GM18519 (cell line): ENCODE measurements at regions not wholly inside any gene's neighbourhood (a gene's known extent, or its start where the extent isn't known, plus 50 kb on each side); places are given as distances from the start of the nearest gene placed in this dataset.

ENCODE experiments used
- ATAC-seq: cut with Tn5 transposase; IDR thresholded peaks from one replicate; pipeline ENCODE4 v1.9.1; 2021; ENCODE audit warnings: mild to moderate bottlenecking, moderate library complexity; ENCODE audit not compliant: unreplicated experiment, low FRiP score

DNA sequence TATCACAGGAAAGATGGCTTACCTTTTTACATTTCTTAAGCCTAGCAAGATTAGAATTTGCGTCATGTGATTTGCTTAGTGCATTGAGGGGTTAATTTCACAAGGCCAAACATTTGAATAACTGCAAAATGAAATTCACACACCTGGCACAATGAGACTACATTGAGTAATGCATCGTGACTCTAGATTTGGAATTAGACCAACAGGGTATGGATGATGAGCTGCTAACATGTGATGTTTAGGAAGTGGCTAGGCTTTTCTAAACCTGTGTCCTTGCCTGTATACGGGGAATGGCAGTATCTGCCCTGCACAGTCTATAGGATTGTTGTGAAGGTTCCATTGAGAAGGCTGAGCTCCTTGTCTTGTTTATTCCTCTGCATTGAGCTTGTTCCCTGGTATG, 160.1 kb downstream of the MFSD1 start:
- ATAC-seq, result no peak

DNA sequence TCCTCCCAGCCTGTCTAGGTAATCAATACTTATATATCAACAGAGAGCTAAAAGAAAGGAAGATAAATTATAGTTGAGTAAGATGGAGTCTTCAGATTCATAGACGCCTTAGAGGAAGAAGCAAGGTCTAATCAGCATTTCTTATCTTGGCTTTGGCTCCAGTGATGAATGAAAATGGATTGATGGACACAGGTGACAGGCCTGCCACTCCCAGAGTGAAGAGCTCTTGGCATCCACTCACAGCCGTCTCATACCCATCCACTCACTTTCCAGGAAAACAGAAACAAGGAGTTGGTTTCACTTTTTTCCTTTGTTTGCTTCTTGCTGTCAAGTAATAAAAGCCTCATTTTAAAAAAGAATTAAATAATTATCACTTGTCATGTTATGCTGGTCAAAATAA, 168.2 kb downstream of the MFSD1 start:
- no peak for ATAC-seq

DNA sequence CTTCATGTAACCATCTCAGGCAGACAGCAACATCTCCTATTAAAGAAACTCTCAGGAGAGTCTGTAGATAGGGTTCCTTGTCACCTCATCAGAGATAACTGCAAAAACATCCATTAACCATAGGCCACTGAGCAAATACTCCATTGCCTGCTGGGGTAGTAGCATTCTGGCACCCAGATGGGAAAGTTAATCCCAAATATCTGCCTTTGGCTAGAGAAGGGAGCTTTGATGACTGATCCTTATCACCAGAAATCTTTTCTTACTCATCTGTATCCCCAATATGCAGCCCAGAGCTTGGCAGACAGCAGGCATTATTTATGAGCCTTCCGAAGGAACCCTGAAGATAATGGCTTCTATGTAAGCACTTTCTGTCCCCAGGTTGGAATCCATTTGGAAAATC, 173.1 kb downstream of the MFSD1 start:
- ATAC-seq, result no peak

DNA sequence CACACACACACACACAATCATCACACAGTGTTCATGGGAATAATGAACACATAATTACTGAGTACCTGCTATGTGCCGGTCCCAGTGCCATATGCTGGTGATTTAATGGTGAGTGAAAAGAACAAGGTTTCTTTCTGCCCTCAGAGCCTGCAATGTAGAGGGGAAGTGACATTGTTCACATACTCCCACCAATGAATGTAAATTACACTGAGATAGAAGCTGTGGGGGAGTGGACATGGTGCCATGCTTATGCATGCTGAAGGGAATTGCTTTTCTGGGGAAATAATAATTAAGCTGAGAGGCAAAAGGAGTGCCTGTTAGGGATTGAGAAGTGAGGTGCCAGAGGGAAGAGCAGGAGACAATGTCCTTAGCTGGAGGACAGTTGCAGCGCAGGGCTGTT, 175.1 kb downstream of the MFSD1 start:
- ATAC-seq, result no peak

DNA sequence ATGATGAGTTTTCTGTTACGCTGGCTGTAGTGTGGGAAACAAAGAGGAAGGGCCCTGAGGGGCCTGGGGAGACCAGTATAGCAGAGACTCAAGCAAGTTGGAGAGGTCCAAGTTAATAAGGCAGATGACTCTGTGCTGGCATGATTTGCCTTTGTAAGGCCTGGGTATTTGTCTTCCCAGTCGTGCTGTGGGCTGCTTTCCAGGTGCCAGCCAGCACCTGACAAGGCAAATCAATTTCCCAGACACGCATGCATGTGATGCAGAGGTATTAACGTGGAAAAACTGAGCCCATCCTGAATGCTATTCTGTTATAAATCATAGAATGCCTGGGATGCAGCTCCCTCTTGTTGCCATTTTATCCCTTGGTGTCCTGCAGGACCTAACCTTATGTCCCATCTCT, 175.6 kb downstream of the MFSD1 start:
- ATAC-seq, result no peak

DNA sequence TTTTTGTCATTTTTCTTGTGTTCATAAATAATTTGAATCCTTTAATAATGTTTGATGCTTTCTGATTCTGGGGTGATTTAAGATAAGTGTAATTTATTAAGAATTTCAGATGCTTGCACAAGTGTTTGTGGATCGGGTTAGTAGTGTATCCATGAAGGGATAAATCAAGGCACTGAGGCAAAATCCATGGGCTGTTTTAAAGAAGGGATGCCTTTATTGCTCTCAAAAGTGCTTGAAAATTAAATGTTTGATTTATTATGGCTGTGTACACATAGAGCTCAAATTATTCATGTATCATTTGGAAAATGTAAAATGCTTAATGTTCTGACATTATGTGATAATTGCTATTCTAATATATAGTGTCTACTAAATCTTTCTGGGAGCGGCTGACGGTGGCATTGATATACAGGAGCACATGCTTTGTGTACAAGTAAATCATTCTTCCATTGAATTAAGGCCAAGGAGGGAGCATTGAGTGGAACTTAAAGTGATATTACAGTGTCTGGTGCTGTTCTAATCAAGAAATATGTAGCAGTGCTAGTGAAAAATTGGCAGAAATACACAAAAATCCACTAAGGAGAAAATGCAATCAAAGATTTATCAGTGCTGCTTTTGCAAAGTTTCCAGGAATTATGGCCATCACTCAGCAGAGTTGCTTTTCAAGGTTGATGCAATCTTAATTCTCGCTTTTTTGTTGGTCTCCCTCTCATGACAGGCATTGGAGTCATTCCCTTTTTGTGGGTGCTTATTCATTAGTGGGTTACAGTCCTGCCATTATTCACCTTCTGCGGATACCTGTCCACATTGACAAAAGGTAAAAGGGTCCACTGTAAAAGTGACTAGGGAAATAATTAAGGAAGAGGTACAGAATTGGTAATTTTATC, 181.6 kb downstream of the MFSD1 start:
- no peak for ATAC-seq

DNA sequence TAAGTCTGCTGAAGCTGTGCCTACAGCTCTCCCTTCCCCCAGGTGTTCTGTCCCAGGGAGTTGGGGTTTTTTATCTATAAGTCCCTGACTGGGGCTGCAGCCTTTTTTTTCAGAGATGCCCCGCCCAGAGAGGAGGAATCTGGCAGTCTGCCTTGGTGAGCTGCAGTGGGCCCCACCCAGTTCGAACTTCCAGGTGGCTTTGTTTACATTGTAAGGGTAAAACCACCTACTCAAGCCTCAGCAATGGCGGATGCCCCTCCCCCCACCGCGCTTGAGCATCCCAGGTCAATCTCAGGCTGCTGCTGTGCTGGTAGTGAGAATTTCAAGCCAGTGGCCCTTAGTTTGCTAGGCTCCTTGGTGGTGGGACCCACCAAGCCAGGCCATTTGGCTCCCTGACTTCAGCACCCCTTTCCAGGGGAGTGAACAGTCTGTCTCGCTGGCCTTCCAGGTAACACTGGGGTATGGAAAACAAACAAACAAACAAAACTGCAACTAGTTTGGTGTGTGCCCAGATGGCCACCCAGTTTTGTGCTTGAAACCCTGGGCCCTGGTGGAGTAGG, 189.4 kb downstream of the MFSD1 start:
- ATAC-seq, result no peak

DNA sequence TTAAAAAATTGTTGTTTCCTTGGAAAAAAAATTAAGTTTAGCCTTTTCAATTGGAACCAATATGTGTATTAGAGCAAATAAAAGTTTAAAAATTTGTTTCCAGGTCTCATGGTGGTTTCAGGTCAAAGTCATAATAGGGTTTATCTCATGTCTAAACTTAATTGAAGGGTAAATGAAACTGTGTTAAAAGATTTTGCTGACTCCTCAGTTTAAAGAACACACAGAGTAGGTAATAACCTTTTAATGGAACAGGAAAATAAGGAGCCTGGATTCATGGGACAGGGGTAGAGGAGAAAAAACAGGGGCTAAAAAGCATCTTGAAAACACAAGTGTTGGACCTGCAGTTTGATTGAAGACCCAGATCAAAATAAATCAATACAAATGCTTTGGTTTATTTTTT, 190.6 kb downstream of the MFSD1 start:
- ATAC-seq, result no peak

DNA sequence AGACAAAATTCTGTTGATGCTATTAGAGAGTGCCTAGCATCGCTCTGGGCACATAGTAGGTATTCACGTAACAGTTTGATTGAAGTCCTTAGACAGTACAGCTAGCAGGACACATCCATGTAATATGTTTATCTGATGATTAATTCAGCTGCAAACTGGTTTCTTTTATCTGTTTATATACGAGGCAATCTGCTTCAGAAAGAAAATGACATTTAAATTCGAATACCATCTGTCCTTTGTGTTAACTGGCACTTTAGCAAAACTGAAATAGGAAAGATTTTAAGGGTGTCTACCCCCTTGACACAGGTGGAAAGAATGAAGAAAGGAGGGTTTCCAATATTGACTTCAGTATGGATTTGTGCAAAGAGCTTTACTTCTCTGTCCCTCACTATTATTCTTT, 192.5 kb downstream of the MFSD1 start:
- no peak for ATAC-seq

DNA sequence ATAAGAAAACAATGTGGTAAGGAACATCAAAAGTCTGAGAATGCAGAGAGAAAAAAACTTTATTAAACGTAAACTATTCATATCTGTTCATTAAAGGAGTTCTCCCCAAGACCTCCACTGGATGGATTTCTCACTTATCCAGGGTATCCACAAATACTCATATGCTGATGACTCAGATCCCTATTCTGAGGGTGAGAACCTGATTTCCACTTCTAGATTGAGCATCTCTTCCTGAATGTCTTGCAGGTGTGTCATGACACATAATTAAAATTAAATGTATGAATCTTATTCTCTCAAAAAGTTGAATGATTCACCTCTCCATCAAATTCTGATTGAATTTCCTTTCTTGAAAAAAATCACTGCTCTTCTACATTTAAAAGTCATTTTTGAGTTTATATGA, 199.9 kb downstream of the MFSD1 start:
- no peak for ATAC-seq

DNA sequence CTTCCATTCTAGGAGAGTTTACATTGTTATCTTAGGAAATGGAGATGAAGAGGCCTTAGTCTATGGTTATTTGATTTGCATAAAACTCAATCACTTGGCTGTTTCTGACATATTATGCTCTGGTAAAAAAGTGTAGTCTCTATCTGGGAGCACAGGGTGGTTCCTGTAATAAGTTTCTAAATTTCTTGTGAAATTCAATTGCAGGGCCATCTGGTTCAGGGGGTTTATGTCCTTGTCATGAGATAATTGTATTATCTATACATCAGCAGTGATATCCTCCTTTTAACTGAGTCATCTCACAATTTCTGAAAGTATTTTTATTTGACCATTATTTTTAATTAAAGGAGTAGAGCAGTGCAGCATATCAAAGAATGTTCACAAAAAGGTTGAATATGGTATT, 203.3 kb downstream of the MFSD1 start:
- ATAC-seq, result no peak

DNA sequence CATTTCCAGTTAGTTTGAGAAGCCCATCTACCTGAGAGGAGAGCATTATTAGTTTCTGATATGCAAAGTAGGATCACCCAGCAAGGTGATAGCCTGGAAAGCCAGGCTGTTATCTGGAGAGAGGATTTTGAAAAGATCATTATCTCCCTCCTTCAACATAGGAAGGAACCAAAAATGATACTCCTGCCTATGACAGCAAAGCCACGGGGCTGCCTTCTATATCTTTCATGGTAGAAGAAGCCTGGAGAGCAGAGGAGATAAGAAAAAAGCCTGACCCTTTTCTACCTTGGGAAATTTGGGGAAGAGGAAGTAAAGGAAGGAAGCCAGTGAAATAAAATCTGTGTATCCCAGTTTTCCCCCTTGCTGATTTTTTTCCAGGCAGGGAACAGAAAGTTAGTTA, 205.5 kb downstream of the MFSD1 start:
- ATAC-seq, result no peak

DNA sequence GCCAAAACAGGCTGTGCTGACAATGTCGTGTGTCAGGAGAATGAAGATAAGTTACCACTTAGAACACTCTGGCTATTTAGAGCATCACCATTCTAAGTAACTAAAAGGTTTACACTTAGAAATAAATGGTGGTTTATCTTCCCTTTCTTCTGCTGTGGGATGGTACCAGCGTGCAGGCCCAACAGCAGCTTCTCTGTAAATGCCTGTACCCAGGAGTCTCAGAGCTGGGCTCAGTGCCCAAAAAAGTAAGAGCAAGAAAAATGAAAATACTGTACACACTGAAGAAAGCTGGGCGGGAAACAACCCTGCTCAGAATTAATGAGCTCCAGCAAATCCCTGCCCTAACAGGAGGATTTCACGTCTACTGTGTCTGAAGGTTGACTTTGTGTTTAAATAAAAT, 206.5 kb downstream of the MFSD1 start:
- no peak for ATAC-seq

DNA sequence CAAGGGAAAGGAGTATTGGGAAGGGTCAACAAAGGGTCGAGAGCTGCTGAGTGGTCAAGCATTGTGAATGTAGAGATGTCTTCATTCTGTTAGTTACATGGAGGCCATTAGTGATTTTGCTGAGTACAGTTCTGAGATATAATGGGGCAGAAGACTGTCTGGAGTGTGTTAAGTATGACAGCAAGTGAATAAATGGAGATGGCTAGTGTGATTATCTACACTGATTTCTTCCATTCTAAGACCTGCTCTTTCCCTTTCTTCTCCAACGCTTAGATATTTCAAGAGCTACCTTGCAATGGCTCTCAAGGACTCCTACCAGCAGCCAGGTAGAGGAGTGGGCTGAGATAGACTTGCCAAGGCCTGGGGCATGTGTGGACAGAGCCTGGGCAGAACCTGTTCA, 216.5 kb downstream of the MFSD1 start:
- no peak for ATAC-seq

DNA sequence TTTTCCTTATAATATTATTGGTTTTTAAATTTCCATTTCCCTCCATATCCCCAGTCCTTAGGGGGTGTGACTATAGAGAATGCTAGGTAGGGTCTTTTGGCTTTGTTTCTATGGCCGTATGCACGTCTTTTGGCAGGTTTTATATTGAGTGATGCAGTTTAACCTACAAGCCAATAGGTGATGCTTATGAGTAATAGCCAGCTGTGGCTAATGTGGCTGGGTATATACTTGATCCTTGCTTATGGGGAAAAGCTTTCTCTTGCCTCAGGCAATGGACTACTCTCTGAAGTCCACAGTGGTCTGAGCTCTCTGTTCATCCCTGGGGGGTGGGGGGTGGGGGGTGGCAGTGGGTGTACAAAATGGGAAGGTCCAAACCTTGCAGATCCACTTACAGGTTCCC, 223.9 kb downstream of the MFSD1 start:
- no peak for ATAC-seq

DNA sequence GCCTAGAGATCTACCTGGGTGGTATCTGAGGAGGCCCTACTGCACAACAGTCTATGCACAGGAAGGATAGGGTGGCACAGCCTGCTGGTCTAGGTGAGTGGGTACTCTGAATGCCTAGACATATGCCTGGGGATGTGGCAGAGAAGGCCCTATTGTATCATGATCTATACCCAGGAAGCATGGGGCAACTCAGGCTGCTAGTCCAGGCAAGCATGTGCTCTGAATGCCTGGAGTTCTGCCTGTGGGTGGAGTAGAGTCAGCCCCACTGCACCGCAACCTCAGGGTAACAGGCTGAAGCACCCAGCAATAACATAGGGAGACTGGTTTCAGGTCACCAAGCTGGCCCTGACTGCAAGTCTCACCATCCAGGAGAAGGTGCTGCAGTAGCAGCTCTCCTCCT, 224.7 kb downstream of the MFSD1 start:
- ATAC-seq, result no peak

DNA sequence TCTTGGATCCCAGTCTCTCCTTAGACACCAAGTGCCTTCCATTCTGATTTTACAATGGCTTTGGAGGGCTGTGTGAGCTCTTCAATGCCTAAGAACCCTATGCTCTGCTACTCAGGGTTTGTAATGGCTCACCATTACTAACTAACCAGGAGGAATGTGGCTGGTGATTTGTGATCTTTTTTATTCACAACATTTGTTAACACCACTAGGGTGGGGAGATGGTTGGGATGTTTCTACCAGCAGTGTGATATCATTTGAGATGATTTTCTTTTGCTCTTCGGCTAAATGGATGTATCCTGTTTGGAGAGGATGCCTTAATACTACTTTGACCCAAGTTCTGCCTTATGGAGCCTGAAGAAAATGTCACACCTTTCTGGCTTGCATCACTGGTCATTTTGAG, 226.9 kb downstream of the MFSD1 start:
- no peak for ATAC-seq

DNA sequence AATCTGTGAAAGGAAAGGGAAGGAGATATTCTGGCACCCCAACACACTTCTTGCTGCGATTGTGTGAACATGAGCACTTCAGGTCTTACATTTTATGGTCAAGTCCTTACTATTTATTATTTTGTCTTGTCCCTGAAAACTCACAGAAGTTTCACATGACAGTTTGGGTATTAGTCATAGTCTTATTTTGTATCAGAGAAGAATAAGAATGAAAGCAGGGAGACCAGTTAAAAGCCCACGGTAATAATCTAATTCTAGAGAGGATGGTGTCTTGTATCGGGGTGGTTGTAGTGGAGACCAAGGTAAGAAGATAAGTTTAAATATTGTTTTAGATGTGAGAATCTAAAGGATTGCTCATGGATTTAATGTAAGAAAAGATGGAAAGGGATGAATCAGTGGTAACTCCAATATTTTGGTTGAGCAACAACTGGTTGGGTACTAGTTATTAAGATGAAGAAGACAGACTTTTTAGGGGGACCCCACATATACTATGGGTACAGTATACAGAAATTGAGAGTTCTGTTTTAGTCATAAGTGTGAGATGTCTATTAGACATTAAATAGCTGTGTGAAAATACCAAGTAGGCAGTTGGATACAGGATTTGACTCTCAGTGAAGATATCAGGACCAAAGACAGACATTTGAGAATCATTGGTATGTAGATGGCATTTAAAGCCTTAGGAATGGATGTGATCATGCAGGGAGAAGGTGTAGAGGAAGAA, 227.6 kb downstream of the MFSD1 start:
- ATAC-seq, result peak; percentile 88

DNA sequence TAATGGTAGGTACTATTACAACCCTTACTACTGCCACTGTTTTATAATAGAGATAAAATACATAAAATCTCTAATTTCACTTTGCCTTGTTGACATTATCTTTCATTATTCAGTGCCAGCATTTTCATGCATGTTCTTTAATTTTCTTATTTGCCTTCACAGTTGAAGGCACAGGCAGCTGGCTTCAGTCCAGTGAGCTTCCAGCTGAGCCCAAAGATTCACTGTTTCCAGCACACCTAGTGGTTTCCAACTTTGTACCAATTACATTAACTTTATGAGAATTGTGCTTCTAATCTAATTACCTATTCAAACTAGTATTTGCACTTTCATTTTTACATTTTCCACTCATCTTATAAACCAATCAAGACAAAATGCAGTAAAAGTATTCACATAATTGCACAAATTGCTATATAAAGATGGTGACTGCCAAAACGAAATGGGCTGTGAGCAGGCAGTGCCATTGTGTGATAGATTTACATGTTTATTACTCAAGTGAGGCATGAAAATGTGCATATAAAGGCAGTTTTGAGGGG, 228.3 kb downstream of the MFSD1 start:
- no peak for ATAC-seq

DNA sequence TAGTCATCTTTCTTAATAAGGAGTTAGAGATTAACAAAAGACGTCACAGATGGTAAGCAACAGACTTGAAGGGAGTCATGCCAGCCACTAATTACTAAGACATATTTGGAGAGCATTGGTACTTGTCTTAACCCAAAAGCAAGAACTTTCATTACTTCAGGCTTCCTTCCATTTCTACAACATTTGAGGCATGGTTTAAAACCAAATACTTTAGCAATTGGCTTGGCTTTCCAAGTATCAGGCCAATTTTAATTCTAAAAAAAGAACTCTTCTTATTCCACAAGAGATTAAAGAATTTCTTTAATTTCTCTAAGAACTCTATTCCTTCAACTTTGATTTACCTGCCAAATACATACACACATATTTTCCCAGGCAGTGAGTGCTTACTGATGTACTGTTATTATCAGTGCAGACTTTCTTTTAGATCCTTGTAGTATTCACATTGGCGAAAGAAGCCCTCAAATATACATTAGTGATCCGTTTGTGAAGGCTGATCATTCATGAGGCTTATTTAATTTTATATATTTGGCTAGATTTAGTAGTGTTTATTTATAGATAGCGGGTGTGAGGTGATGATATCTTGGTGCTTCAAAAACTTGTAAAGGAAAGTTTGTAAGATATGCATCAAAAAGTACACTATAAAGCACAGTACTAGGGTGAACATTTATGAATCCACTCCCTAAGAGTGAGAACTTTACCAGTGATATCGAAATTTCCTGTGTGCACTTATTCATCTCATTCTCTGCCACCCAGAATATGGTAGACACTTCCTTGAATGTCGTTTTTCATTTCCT, 229.2 kb downstream of the MFSD1 start:
- ATAC-seq, result no peak

DNA sequence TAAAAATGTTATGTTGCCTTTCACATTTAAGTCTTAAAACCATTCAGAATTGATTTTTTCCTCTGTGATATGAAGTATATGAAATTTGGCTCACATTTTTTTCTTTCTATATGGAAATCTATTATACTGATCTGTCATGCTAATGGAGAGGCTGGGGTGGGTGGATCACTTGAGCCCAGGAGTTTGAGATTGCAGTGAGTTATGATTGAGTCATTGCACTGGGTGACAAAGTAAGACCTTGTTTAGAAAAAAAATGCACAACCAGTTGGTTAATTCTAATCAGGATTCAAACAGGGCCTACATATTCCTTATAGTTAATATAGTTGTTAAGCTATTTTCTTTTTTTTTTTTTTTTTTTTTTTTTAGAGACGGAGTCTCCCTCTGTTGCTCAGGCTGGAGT, 230.5 kb downstream of the MFSD1 start:
- ATAC-seq, result no peak
